ENCODE measurements at regions not wholly inside any gene's neighbourhood (a gene's known extent, or its start where the extent isn't known, plus 50 kb on each side); places are given as distances from the start of the nearest gene placed in this dataset.
A peak's percentile ranks its signal among the peaks of the same experiment; 100 is the strongest.

- no peak overlapping the region for H3K27ac ChIP-seq (ENCODE audit: low read depth in 2 of 2, low read length in 2 of 2)
- H3K27me3 ChIP-seq (ENCODE audit: control insufficient read depth, insufficient read depth, low read length): no peaks in the 10 kb centered on the region
- FAIRE-seq (no peak), DNase-seq (no peak)
- no peaks in the 10 kb centered on the region for H3K4me1 ChIP-seq (ENCODE audit: control insufficient read depth in 2 of 3, insufficient read depth in 2 of 3, low read depth in 1 of 3, low read length in 3 of 3)
- H3K9me3 ChIP-seq (ENCODE audit: control insufficient read depth in 2 of 3, insufficient read depth in 1 of 3, low read length in 3 of 3): no peaks in the 10 kb centered on the region
- H3K4me3 ChIP-seq (ENCODE audit: low read length in 3 of 3): no peak overlapping the region
- no peak overlapping the region for H3K9ac ChIP-seq (ENCODE audit: low read length in 3 of 3)
- no peaks in the 10 kb centered on the region for H3K36me3 ChIP-seq (ENCODE audit: control insufficient read depth in 2 of 3, insufficient read depth in 3 of 3, low read length in 3 of 3)
- intact Hi-C loops (cut with DNase I): no loop called here
- TF ChIP-seq CTCF (IDR thresholded peaks at IDR 0.05; ENCODE audit: borderline replicate concordance, extremely low read depth, insufficient read depth): no peak
Observed at GRCh38 chr10:8640878-8641277, 586.4 kb downstream of the GATA3 start.

DNA sequence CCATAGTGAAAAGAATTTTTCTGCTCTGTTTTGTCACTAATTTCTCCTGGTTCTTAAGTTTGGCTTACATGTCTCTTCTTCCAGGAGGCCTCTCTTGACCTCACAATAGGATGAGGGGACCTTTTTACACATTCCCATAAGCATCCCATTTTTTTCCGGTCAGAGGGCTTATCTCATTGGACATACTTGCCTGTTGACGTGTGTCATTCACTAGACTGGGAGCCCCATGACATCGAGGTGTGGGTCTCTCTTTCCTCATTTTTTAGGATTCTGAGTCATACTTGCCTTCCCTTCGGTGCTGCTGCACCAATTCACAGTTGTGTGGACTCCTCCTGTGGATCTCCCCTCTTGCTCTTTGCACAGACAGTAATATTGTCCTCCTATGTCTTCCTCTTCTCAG is 601.8 kb downstream of the GATA3 start:
- no peak for FAIRE-seq

DNA sequence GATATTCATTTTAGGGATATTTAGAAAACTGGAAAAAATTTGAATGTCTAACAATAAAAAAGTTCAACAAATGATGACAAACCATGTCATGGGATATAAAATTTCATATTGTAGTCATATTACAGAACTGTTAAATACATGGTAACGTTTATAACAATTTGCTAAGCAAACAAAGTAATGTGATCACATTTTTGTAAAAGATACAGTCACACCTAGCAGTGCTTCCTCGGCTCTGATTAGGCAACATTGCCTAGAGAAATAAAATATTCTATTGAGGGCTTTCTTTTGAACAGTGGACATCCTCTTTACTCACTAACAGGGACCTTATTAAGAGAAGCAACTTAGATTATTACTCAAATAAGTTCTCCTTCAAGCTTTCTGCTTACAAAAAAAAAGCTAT is 605.5 kb downstream of the GATA3 start:
- no peak overlapping the region for H3K4me3 ChIP-seq (ENCODE audit: low read length in 3 of 3)
- no peak overlapping the region for H3K27ac ChIP-seq (ENCODE audit: low read depth in 2 of 2, low read length in 2 of 2)
- no peaks in the 10 kb centered on the region for H3K36me3 ChIP-seq (ENCODE audit: control insufficient read depth in 2 of 3, insufficient read depth in 3 of 3, low read length in 3 of 3)
- no peaks in the 10 kb centered on the region for H3K9me3 ChIP-seq (ENCODE audit: control insufficient read depth in 2 of 3, insufficient read depth in 1 of 3, low read length in 3 of 3)
- FAIRE-seq (no peak), DNase-seq (no peak)
- intact Hi-C loops (cut with DNase I): no loop called here
- H3K4me1 ChIP-seq (ENCODE audit: control insufficient read depth in 2 of 3, insufficient read depth in 2 of 3, low read depth in 1 of 3, low read length in 3 of 3): no peaks in the 10 kb centered on the region
- no peak overlapping the region for H3K9ac ChIP-seq (ENCODE audit: low read length in 3 of 3)
- no peak for TF ChIP-seq CTCF (IDR thresholded peaks at IDR 0.05; ENCODE audit: borderline replicate concordance, extremely low read depth, insufficient read depth)
- H3K27me3 ChIP-seq (ENCODE audit: control insufficient read depth, insufficient read depth, low read length): no peaks in the 10 kb centered on the region

More for the DNA sequence above, 601.8 kb downstream of the GATA3 start:
- no peaks in the 10 kb centered on the region for H3K4me1 ChIP-seq (ENCODE audit: control insufficient read depth in 2 of 3, insufficient read depth in 2 of 3, low read depth in 1 of 3, low read length in 3 of 3)
- no peak for DNase-seq
- no peaks in the 10 kb centered on the region for H3K36me3 ChIP-seq (ENCODE audit: control insufficient read depth in 2 of 3, insufficient read depth in 3 of 3, low read length in 3 of 3)
- no peak for TF ChIP-seq CTCF (IDR thresholded peaks at IDR 0.05; ENCODE audit: borderline replicate concordance, extremely low read depth, insufficient read depth)
- H3K4me3 ChIP-seq (ENCODE audit: low read length in 3 of 3): no peak overlapping the region
- no peaks in the 10 kb centered on the region for H3K9me3 ChIP-seq (ENCODE audit: control insufficient read depth in 2 of 3, insufficient read depth in 1 of 3, low read length in 3 of 3)
- no peak overlapping the region for H3K27ac ChIP-seq (ENCODE audit: low read depth in 2 of 2, low read length in 2 of 2)
- intact Hi-C loops (cut with DNase I): no loop called here
- no peak overlapping the region for H3K9ac ChIP-seq (ENCODE audit: low read length in 3 of 3)
- H3K27me3 ChIP-seq (ENCODE audit: control insufficient read depth, insufficient read depth, low read length): no peaks in the 10 kb centered on the region

DNA sequence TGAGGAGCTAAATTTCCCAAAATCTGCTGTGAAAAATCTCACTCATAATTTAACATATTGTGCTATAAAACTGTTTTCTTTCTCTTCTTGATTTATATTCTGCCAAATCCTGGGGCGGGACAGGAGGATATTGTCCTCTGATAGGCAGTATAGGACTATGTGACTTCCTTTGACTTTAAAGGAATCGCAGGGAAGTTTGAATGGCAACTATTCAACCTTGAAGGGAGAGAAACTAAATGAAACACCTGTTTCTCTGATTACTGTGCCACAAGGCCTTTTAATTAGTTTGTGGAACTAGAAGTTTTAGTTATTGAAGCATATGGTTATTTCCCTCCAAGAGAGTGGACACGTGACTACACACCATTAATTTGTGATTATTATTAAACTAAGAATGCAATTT is 607.4 kb downstream of the GATA3 start:
- FAIRE-seq (no peak), DNase-seq (peak in 2 of 5 donors; percentile 58)
- no peaks in the 10 kb centered on the region for H3K4me1 ChIP-seq (ENCODE audit: control insufficient read depth in 2 of 3, insufficient read depth in 2 of 3, low read depth in 1 of 3, low read length in 3 of 3)
- H3K9ac ChIP-seq (ENCODE audit: low read length in 3 of 3): no peak overlapping the region
- H3K27ac ChIP-seq (ENCODE audit: low read depth in 2 of 2, low read length in 2 of 2): no peak overlapping the region
- H3K4me3 ChIP-seq (ENCODE audit: low read length in 3 of 3): no peak overlapping the region
- no peaks in the 10 kb centered on the region for H3K36me3 ChIP-seq (ENCODE audit: control insufficient read depth in 2 of 3, insufficient read depth in 3 of 3, low read length in 3 of 3)
- no peak for TF ChIP-seq CTCF (IDR thresholded peaks at IDR 0.05; ENCODE audit: borderline replicate concordance, extremely low read depth, insufficient read depth)
- H3K27me3 ChIP-seq (ENCODE audit: control insufficient read depth, insufficient read depth, low read length): no peaks in the 10 kb centered on the region
- intact Hi-C loops (cut with DNase I): no loop called here
- no peaks in the 10 kb centered on the region for H3K9me3 ChIP-seq (ENCODE audit: control insufficient read depth in 2 of 3, insufficient read depth in 1 of 3, low read length in 3 of 3)

Measured in kidney (tissue), 13 donors.